NAMALWA (cell line): ENCODE measurements at regions not wholly inside any gene's neighbourhood (a gene's known extent, or its start where the extent isn't known, plus 50 kb on each side); places are given as distances from the start of the nearest gene placed in this dataset.

ENCODE experiments used
- DNase-seq: peaks from one replicate; pipeline ENCODE4 v3.0.0-alpha.2; 2015; ENCODE audit warnings: low spot score

DNA sequence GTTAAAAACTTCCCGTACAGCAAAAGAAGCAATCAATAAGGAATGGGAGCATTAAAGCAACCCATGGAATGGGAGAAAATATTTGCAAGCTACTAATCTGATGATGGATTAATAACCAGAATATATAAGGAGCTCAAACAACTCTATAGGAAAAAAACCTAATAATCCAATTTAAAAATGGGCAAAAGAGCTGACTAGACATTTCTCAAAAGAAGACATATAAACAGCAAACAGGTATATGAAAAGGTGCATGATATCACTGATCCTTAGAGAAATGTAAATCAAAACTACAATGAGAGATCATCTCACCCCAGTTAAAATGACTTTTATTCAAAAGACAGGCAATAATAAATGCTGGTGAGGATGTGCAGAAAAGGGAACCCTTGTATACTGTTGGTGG lies 52.7 kb upstream of the POU1F1 start:
- DNase-seq: no peak
